BJ (cell line): ENCODE measurements at regions not wholly inside any gene's neighbourhood (a gene's known extent, or its start where the extent isn't known, plus 50 kb on each side); places are given as distances from the start of the nearest gene placed in this dataset.

Experiments used
- CTCF ChIA-PET: fragments of 350-600 bp; formaldehyde crosslinking; extraction: SDS; loops from one replicate; lab custom pipeline; 2021; ENCODE audit warnings: antibody characterized with exemption, inconsistent platforms; lab: Yijun Ruan, JAX
- POLR2A ChIA-PET: fragments of 300-600 bp; sonication (Branson Sonifier 250); formaldehyde crosslinking; extraction: SDS; loops from one replicate; lab custom pipeline; 2021; ENCODE audit warnings: antibody characterized with exemption; lab: Charles Lee
- DNase-seq: peaks from one replicate; pipeline ENCODE4 v3.0.0-alpha.2; 2011; ENCODE audit warnings: low read depth
- H3K27me3 ChIP-seq: 2 replicates; pipeline ENCODE4 v1.6.0; 2011; ENCODE audit warnings: low read length; ENCODE audit not compliant: control insufficient read depth, insufficient read depth
- H3K36me3 ChIP-seq: 2 replicates; pipeline ENCODE4 v1.5.1; 2011; ENCODE audit warnings: low read length; ENCODE audit not compliant: control insufficient read depth, insufficient read depth
- H3K4me3 ChIP-seq: 2 replicates; pipeline ENCODE4 v1.5.1; 2011; ENCODE audit warnings: low read depth, mild to moderate bottlenecking, control low read depth, low read length
- CTCF ChIP-seq: IDR thresholded peaks from 2 replicates; pipeline ENCODE4 v1.5.1; 2011; ENCODE audit warnings: low read depth, mild to moderate bottlenecking, control low read depth, inconsistent platforms, low read length, moderate library complexity; ENCODE audit not compliant: insufficient read depth

GRCh38 chr6:166785131-166785530 lies 158.1 kb upstream of the RPS6KA2 start:
- no peak for DNase-seq
- Histone ChIP-seq H3K36me3 (no peaks in the 10 kb centered on the region), H3K27me3 (no peaks in the 10 kb centered on the region), H3K4me3 (no peak overlapping the region)
- ChIA-PET CTCF (interaction anchor here (0.7 to 4.6 kb wide), 5 partner anchors 10 to 357 kb away, joined by 3 to 50 read pairs (median 3); no protein-coding TSS in a partner anchor), POLR2A (no interaction called here)
- no peak for TF ChIP-seq CTCF

GRCh38 chr6:166784691-166785090 lies 157.6 kb upstream of the RPS6KA2 start:
- CTCF ChIA-PET: interaction anchor here (0.7 to 4.6 kb wide), 4 partner anchors 10 to 357 kb away, joined by 3 to 50 read pairs (median 4); no protein-coding TSS in a partner anchor
- no peaks in the 10 kb centered on the region for H3K36me3 ChIP-seq
- POLR2A ChIA-PET: no interaction called here
- no peak for DNase-seq
- no peak overlapping the region for H3K4me3 ChIP-seq
- no peak for TF ChIP-seq CTCF
- H3K27me3 ChIP-seq: no peaks in the 10 kb centered on the region

- no peaks in the 10 kb centered on the region for H3K27me3 ChIP-seq
- ChIA-PET CTCF (interaction anchor here (0.8 to 3.7 kb wide), 3 partner anchors 7 to 210 kb away, joined by 3 to 16 read pairs (median 4); no protein-coding TSS in a partner anchor), POLR2A (no interaction called here)
- no peak overlapping the region for H3K4me3 ChIP-seq
- no peak for TF ChIP-seq CTCF
- no peak for DNase-seq
- H3K36me3 ChIP-seq: no peaks in the 10 kb centered on the region
These were observed 155.5 kb upstream of the RPS6KA2 start for GRCh38 chr6:166782520-166782919.

- TF ChIP-seq CTCF: no peak
- Histone ChIP-seq H3K27me3 (no peaks in the 10 kb centered on the region; the same call in 1 of the 2 replicates), H3K4me3 (no peak overlapping the region), H3K36me3 (no peaks in the 10 kb centered on the region)
- ChIA-PET CTCF (interaction anchor here (3.7 kb wide), 1 partner anchor 208 kb away, joined by 16 read pairs; no protein-coding TSS in a partner anchor), POLR2A (no interaction called here)
- DNase-seq: no peak
These were observed 154.3 kb upstream of the RPS6KA2 start for GRCh38 chr6:166781331-166781730.

GRCh38 chr6:166779963-166780683 lies 153.1 kb upstream of the RPS6KA2 start:
- Histone ChIP-seq H3K27me3 (no peaks in the 10 kb centered on the region; the same call in 1 of the 2 replicates), H3K4me3 (no peak overlapping the region), H3K36me3 (no peaks in the 10 kb centered on the region)
- no peak for DNase-seq
- no peak for TF ChIP-seq CTCF
- CTCF ChIA-PET: interaction anchor here (3.7 kb wide), 1 partner anchor 209 kb away, joined by 16 read pairs; no protein-coding TSS in a partner anchor
- POLR2A ChIA-PET: no interaction called here
